Fibroblast of skin of right biceps (primary cell): ENCODE measurements at regions not wholly inside any gene's neighbourhood (a gene's known extent, or its start where the extent isn't known, plus 50 kb on each side); places are given as distances from the start of the nearest gene placed in this dataset.

Experiments used
- DNase-seq: peaks from one replicate; pipeline ENCODE4 v3.0.0-alpha.2; 2013

DNA sequence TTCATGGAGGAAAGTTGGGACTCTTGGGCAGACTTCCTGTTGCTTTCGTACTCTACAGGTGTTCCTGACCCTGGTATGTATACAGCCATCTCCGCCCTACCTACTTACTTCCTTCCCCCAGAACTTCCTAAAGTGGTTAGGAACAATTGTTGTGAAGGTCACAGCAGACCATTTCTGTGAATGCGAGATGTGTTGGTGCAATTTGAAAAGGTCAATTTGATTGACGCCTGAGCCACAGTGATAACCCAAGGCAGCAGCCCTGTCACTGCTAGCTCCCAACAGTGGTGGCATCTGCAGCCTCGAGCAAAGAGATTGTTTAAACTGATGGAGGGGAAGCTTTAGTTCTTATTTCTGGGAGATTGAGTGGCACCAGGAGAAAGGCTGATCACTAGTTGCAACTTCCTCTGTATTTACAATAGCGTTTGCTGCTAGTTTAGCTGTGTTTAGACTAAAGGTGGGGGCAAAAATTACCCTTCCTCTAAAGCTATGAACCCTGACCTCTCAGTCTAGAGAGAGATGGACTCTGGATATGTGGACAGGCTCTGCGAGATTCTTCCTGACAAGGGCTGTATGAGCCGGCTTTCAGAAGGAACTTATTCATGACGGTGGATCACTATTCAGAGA, 78.3 kb upstream of the MAP4K3 start:
- DNase-seq = no peak

DNA sequence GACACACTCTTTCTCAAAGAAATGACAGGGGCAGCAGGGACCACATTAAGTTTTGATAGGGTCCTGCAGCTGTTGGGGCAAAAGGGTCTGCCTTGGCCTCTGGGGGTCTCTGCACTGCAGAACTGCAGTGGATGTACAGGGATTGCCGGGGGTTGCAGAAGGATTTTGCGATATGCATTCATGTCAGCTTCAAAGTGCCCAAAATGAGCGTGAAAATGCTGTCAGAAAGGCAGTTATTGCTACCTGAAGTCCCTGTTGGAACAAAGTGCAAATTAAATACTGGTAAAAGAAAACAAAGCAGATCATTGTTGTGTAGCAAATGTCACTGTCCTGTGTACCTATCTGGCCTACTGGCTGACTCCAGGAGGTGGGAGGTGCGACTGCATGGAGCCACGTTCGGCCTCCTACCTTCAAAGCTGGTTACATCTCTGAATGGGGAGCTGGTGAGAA, 78.8 kb upstream of the MAP4K3 start:
- no peak for DNase-seq

DNA sequence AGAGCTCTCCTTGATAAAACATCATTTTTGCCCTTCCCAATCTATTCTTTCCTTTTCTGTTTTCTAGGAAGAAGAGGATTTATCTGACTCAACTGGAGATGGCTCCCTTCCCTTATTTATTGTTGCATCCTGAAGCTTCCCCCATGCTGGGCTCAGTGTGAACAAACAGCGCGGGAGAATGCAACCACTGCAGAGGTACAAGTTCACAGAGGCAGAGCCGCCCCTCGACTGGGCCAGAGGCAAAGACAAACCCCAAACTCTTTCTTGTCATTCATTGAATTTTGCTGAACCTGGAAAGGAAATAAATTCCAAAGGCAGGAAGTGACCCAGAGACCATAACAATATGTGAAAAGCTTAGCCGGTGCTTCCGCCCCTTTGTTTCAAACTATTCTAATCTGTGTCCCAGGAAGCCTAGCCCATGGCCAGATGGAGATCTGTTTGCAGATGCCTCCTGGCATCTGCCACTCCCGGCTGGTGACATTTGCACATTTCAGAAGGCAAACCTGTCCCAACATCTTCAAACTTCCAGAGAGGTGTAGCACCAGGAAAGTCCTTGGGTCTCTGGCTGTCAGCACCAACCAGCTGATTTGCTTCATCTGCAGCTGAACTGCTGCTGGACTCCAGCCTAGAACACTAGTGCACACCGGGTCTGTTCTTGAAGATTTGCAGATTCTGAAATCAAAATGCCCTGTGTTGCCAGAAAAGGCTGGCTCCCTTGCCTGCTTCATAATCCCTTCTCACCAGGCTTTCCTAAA, 79.4 kb upstream of the MAP4K3 start:
- no peak for DNase-seq

DNA sequence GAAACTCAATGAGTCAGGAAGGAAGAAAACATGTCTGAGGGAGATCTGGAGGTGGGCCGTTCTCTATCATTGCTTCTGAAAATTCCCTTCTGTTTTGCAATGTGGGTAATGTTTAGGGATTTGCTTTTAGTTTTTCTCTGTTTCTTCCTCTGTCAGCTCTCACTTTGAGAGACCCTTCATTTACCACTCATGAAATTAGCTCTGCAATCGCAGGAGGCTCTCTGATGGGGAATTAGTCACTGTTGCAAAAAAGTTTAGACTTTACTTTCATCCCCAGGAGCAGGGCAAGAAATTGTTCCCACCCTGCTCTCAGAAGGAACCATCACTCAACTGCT, 80.0 kb upstream of the MAP4K3 start:
- DNase-seq = no peak

DNA sequence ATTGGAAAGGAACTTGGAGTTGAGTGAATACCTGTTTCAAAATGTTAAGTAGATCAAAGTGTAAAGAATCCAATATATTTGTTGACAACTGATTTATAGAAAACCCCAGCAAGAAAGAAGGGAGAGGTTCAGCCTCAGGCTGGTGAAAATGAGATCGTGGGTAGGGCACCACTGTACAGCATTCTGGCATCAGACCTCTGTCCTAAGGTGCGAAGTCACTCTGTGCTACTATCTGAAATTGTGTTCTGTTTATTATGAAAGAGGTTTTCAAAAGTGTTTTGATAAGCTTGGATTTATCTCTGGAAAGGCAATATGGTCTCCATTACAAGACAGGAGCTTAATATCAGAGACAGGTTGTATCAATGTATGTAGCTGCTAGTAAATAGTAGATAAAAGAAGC, 80.5 kb upstream of the MAP4K3 start:
- no peak for DNase-seq

DNA sequence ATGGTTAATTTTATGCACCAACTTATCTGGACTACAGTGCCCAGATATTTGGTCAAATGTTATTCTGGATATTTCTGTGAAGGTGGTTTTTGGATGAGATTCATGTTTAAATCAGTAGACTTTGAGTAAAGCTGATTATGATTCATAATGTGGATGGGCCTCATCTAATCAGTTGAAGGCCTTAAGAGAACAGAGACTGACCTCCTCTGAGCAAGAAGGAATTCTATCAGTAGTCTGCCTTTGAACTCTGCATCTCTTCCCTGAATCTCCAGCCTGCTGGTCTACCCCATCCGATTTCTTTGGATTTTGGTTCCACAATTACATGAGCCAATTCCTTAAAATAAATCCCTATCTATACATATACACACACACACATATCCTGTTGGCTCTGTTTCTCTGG, 82.8 kb upstream of the MAP4K3 start:
- DNase-seq = no peak

DNA sequence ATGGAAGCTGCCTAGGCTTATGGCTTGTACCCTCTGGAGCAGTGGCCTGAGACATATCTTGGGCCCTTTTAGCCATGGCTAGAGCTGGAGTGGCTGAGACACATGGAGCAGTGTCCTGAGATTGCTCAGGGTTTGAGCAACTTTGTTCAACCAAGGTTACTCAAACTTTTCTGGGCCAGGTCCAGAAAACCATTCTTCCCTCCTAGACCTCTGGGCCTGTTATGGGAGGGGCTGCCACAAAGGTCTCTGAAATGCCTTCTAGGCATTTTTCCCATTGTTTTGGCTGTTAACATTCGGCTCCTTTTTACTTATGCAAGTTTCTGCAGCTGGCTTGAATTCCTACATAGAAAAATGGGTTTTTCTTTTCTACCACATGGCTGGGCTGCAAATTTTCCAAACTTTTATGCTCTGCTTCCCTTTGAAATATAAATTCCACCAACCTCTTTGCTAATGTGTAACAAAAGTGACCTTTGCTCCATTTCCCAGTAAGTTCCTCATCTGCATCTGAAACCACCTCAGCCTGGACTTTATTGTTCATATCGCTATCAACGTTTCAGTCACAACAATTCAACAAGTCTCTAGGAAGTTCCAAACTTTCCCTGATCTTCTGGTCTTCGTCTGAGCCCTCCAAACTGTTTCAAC, 84.9 kb upstream of the MAP4K3 start:
- no peak for DNase-seq

DNA sequence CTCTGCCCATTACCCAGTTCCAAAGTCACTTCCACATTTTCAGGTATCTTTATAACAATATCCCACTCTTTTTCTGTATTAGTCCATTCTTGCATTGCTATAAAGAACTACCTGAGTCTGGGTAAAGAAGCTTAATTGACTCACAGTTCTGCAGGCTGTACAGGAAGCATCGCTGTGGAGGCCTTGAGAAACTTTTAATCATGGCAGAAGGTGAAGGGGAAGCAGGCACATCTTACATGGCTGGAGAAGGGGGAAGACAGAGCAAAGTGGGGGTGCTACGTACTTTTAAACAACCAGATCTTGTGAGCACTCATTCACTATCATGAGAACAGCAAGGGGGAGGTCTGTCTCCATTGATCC, 85.4 kb upstream of the MAP4K3 start:
- DNase-seq = no peak

DNA sequence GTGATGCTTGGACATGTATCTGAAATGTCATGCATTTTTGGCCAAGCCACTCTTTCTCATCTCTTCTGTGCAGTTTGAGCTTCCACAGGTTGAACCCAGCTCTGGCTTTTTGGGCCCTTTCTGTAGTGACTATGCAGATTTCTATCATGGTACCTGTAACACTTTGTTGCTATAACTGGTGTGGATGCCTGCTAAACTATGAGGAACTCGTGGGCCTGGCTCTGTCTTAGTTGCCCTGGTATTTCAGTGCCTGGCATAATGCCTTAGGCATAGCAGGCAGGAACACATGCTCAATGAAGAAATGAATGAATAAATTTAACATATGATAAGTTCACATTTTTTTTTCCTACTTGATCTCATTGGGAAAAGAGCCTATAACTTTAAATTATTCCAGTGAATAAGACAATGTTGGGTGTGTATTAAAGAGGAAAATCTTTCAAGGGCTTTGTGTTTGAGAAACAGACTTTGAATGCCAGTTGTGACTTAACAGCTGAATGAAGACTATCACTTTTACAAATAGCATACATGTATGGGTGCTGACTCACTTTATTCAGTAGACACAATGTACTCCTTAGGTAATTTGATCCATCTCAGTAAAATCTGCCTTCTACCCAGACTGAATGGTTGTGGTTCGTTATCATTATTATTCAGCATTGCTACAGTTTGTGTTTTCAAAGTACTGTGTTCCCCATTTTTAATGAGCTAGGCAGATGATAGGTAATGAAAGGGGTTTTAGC, 86.4 kb upstream of the MAP4K3 start:
- DNase-seq = peak; percentile 93

DNA sequence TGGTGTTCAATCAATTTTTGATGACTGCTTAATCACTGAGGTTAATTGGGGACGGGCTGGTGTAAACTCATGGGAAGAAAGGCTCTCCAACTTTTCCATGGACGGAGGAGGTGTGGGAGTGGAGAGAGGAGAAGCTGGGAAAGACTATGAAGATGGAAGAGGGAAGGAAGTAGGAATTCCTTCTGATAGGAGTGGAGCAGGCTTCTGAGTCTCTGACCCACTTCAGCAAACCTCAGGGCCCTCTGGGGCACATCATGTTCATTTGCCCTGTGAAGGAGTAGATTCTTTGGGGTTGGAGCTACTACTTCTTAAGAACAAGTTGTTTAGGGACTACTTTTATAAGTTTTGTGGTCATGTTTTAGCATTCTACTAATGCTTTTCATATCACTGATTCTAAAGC, 87.0 kb upstream of the MAP4K3 start:
- DNase-seq = peak; percentile 44

DNA sequence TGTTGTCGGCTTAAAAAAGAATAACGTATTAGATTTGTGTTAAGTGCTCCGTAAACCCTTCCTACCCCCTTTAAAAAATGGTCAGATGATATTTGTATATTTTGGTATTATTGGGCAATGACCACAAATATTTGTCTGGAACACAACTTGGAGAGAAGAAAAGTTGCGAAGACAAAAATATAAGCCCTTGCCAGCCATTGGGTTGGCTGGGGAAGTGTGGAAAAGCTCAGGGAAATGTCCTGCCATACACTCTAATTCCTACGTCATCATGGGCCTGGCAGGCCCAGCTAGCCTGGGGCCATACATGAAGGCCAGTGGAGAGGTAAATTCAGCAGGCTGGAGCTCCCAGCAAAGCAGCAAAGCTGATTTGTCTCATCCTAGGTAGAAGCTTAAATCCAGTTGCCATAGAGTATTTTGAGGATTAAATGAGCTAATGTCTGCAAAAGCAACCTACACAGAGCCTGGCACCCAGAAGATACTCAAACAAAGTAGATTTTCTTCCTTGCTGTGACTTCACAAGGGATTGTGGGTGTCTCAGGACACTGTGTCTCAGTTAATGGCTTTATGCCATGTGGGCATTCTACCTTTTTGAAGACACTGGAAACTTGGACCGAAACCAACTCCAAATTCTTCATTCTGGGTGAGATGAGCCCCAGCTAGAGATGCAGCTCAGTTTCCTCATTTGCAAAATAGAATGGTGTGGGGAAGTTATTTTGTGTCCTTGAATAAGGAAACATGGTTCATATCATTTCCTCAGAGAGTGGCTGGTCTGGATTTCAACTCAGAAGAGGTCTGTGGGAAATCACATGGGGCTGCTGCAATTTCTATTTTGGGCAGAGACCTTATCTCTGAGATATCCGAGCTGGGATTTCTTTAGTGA, 87.9 kb upstream of the MAP4K3 start:
- no peak for DNase-seq

DNA sequence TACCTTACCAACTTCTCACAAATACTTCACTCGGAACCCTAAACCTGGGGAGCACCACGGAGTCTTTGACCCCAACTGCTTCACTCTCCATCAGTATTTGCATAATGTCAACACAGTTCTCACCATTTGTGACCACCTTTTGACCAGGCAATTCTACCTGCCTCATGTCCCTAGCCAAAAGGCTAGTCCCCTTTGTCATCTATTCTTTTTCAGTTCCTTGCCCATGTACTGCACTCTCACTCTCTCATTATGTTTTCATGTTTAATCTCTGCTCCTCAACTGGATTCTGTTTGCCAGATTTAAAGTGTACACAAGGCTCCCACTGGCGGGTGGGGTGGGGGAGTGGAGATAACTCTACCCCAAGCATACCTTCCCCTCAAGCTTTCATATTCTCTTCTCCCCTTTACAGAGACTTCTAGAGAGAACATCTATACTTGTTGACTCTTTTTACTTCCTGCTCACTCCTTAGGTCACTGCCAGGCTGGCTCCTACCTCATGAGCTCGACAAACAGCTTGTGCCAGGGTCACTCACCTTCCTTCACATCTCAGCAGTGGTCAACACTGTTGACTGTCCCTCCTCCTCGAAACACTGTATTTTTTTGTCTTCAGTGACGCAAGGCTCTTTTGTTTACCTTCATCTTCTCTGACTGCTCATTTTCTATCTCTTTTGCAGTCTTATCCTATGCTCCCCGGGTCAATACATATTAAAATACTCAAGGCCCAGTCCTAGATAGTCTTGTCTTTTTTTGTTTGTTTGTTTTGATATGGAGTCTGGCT, 88.7 kb upstream of the MAP4K3 start:
- no peak for DNase-seq

DNA sequence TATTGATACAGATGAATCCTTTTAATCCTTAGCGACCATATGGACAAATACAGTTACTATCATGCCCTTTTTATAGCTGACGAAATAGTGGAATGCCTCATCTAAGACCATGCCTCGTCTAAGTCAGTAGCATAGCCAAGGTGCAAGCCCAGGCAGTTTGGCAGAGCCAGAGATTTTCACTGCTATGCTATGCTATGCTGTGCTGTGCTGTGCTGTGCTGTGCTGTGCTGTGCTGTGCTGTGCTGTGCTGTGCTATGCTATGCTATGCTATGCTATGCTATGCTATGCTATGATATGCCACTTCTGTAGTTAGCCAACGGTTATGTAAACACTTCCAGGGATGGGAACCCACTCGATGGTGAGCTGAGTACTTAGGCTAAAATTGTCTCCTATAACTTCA, 91.6 kb upstream of the MAP4K3 start:
- DNase-seq = no peak

DNA sequence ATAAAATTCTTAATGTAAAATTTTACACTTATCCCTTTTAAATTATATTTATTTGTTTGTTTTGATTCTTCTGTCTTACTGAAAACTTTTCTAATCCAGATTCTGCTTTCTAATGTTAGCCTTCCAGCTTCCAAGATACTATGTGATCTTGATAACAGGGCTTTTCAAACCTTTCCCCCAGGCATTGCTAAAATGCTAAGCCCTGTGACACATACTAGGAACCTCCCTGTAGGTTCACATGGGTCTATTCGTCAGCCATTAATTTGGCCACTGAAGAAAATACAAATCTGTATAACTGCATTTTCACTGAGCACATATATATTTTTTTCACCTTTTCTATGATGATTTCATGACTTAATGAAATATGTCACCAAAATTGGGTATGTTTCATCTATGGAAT, 92.8 kb upstream of the MAP4K3 start:
- DNase-seq = no peak

DNA sequence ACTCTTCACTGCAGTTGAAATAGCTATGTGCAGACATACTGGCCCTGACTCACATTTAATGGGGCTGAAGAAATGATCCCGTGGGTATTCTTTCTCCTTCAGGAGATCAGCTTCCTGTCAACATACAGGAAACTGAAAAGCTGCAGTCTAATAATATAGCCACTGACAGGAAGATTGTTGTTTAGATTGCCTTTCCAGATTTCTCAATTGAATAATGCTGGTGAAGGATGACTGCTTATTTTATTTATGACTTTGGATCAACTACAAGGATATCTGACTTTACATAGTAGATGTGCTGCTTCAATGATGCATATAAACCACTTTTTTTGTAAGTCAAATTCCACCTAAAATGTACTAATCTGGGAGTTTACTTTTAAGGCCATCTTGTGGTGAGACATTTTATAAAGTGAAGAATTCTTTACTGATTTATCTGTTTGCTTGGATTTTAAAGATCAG, 93.4 kb upstream of the MAP4K3 start:
- DNase-seq = peak; percentile 94

DNA sequence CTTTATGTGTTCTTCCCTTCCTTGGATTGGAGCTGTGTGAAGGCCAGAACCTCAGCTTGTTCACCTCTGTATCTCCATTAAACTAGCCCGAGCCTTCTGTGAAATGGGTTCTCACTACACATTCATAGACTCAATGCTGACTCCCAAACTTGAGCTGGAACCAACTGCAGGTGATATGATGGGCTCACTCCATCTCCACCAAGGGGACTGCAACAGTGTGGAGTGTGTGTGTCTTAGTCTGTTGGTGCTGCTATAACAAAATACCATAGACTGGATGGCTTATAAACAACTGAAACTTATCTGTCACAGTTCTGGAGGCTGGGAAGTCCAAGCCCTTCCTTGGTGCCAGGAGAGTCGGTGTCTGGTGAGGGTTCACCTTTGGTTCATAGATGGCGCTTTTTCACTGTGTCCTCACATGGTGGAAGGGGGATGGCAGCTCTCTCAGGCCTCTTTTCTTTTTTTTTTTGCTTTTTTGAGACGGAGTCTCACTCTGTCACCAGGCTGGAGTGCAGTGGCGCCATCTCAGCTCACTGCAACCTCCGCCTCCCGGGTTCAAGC, 94.2 kb upstream of the MAP4K3 start:
- DNase-seq = no peak

DNA sequence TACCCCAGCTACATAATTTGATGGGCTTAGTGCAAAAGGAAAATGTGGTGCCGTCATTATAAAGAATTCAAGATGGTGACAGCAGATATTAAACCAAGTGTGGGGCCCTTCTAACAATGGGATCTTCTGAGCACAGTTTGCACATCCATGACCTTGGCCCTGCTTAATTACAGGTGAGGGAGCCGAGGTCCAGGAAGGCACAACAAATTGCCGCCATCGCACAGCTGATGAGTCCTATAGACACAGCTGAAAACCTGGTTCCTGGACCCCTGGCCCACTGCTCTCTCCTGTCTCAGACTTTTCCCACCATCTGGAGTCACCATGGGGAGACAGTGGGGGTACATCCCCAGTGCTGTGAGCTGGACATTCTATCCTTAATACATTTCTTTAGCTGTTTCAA, 95.8 kb upstream of the MAP4K3 start:
- no peak for DNase-seq

DNA sequence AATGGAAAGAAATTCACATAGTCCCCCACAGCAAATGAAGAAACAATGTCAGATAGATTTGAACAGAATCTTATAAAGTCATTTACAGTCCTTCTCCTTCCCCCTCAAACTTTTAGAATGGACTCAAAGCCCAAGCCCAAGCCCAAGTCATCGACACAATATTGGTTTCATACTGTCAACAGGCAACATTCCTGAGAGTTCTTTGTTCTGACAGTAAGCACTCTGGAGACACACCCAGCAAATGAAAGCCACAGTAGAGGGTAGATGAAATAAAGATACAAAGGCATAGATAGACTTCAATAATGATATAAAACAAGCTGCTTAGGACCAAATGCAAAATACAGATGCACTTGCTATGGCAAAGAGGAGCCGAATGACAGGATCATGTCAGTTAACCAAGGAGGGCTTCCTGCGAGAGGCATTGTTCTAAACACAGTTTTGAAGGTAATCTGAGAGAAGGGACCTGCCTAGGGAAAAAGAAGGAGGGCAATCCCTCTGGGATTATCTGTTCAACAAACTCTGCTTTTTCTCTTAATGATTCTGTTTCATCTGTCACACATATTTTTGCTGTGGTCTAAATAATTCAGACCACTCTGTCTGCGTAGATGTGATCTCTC, 97.1 kb upstream of the MAP4K3 start:
- no peak for DNase-seq

DNA sequence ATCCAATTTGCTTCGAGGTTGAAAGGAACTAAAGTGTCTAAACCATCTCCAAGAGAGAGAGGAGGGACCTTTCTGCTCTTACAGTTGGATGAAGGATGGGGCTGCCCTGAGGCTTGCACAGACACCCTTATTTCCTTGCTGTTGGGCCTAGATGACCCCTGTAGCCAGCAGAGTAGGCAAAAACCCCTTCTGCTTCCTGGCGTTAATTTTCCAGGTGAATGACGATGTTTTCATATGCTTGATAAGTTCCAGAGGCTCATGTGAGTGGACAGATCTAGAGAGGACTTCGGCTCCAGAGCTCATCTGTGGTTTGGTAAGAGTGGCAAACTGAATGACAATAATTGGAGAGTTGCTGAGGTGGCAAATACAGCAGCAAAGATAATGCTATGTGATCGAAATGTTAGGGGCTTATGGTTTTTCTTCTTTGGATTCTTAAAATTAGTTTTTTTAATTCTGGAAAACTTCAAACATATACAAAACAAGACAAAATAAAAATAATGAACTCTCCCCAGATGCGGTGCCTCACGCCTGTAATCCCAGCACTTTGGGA, 98.6 kb upstream of the MAP4K3 start:
- DNase-seq = no peak

DNA sequence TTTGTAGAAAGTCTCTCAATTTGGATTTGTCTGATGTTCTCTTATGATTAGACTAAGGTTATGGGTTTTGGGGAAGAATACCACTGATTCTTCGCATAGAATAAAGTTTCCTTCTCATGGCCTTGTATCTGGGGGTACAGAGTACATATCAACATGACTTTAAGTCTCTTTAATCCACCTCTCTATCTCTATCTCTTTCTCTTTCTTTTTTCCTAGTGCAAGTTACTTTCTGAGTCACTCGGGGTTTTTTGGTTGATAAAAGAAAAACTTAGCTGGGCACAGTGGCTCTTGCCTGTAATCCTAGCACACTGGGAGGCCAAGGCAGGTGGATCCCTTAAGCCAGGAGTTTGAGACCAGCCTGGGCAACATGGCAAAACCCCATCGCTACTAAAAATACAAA, 100.1 kb upstream of the MAP4K3 start:
- no peak for DNase-seq

DNA sequence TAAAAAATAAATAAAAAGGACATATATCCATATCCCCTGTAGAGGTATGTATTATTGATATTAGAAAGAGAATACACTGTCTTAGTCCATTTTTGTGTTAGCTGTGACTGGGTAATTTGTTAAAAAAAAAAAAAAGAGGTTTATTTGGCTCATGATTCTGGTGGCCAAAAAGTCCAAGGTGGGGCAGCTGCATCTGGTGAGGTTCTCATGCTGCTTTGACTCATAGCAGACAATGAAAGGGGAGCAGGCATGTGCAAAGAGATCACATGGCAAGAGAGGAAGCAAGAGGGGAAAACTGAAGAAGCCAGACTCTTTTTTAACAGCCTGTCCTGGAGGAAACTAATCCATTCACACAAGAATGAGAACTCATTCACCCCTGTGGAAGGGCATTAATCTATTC, 101.6 kb upstream of the MAP4K3 start:
- no peak for DNase-seq
